GM12878 (cell line): ENCODE measurements at regions not wholly inside any gene's neighbourhood (a gene's known extent, or its start where the extent isn't known, plus 50 kb on each side); places are given as distances from the start of the nearest gene placed in this dataset.

ENCODE experiments used
- ATAC-seq: fragments of 200-7000 bp; cut with Tn5 transposase; 3 replicates; pipeline ENCODE4 v1.9.1; 2020; ENCODE audit warnings: mild to moderate bottlenecking, moderate library complexity
- BruUV-seq: library from RNA; stranded (reverse); fragments of 400-500 nt; replicated peaks from 2 replicates; lab custom pipeline; 2021; lab: Mats Ljungman, UMichigan
- CTCF ChIA-PET: fragments of 300-600 bp; sonication (Branson Sonifier 250); formaldehyde crosslinking; extraction: SDS; loops from one replicate; lab custom pipeline; 2021; ENCODE audit warnings: inconsistent platforms; lab: Yijun Ruan, JAX
- POLR2A ChIA-PET: fragments of 350-600 bp; formaldehyde crosslinking; extraction: SDS; loops from one replicate; lab custom pipeline; 2021; ENCODE audit warnings: inconsistent platforms; lab: Charles Lee
- RAD21 ChIA-PET: fragments of 300-600 bp; sonication (Branson Sonifier 250); formaldehyde crosslinking; loops from one replicate; lab custom pipeline; 2023; ENCODE audit warnings: antibody characterized with exemption; ENCODE audit not compliant: unreplicated experiment; lab: Charles Lee
- SMC1A ChIA-PET: fragments of 300-600 bp; sonication (Branson Sonifier 250); formaldehyde crosslinking; loops from one replicate; lab custom pipeline; 2023; ENCODE audit not compliant: unreplicated experiment, uncharacterized antibody; lab: Charles Lee
- DNase-seq: peaks from one replicate; pipeline ENCODE4 v3.0.0-alpha.2; 2011; ENCODE audit warnings: low read depth, low spot score
- FAIRE-seq: peaks from 3 replicates; lab custom pipeline; 2011; peaks lifted over from hg19 to GRCh38; lab: Jason Lieb, UNC
- H2AFZ ChIP-seq: 2 replicates; pipeline ENCODE4 v1.6.0; 2011; ENCODE audit warnings: low read depth, low read length, control low read depth; ENCODE audit not compliant: control insufficient read depth
- H3K27ac ChIP-seq: 2 replicates; pipeline ENCODE4 v1.5.1; 2011; ENCODE audit warnings: control low read depth; ENCODE audit not compliant: control insufficient read depth, insufficient read depth
- H3K27me3 ChIP-seq, 2 experiments: replicated peaks in 1 of 2; 2 replicates each; pipeline versions ENCODE4 v1.6.0 to v1.6.1; 2011; ENCODE audit warnings: low read length in 1 of 2; ENCODE audit not compliant: control insufficient read depth in 2 of 2, insufficient read depth in 2 of 2
- H3K36me3 ChIP-seq, 2 experiments: 2 replicates each; pipeline ENCODE4 v1.5.1; 2011; ENCODE audit warnings: low read length in 1 of 2; ENCODE audit not compliant: control insufficient read depth in 2 of 2, insufficient read depth in 2 of 2
- H3K4me1 ChIP-seq: 2 replicates; pipeline ENCODE4 v1.6.1; 2011; ENCODE audit warnings: mild to moderate bottlenecking, low read length, moderate library complexity, mixed read lengths; ENCODE audit not compliant: control insufficient read depth, insufficient read depth
- H3K4me2 ChIP-seq: 2 replicates; pipeline ENCODE4 v1.6.0; 2011; ENCODE audit warnings: control low read depth; ENCODE audit not compliant: control insufficient read depth, insufficient read depth
- H3K4me3 ChIP-seq: fragments of 200-600 bp; sonication (generic); 2 replicates; pipeline ENCODE4 v1.5.1; 2016
- H3K79me2 ChIP-seq: 2 replicates; pipeline ENCODE4 v1.6.0; 2011; ENCODE audit warnings: low read length; ENCODE audit not compliant: control insufficient read depth, insufficient read depth
- H3K9ac ChIP-seq: 2 replicates; pipeline ENCODE4 v1.8.0; 2011; ENCODE audit warnings: low read length, control low read depth, mixed read lengths; ENCODE audit not compliant: control insufficient read depth, insufficient read depth
- H3K9me3 ChIP-seq: replicated peaks from 3 replicates; pipeline ENCODE4 v1.5.1; 2011; ENCODE audit warnings: mild to moderate bottlenecking, low read length; ENCODE audit not compliant: control insufficient read depth, insufficient read depth
- H4K20me1 ChIP-seq: 2 replicates; pipeline ENCODE4 v1.6.0; 2011; ENCODE audit not compliant: control insufficient read depth, insufficient read depth
- CEBPB ChIP-seq, 2 experiments: fragments of 150-350 bp in 1 of 2; IDR thresholded peaks; 2 replicates each; pipeline ENCODE4 v1.6.1; 2012 to 2014; ENCODE audit warnings: low read depth in 2 of 2, low read length in 2 of 2, borderline replicate concordance in 1 of 2, inconsistent platforms in 1 of 2
- CHD2 ChIP-seq: IDR thresholded peaks from 2 replicates; pipeline ENCODE4 v1.6.1; 2011; ENCODE audit warnings: low read depth, low read length, improper control_type of control experiment, borderline replicate concordance
- ETV6 ChIP-seq, 2 experiments: fragments of 450-650 bp in 1 of 2; IDR thresholded peaks in 1 of 2; conservative IDR thresholded peaks in 1 of 2; 2 replicates each; pipeline ENCODE4 v1.6.1; 2014; ENCODE audit warnings: antibody characterized with exemption in 1 of 2, borderline replicate concordance in 1 of 2, low read depth in 1 of 2, mild to moderate bottlenecking in 1 of 2, moderate library complexity in 1 of 2
- IKZF1 ChIP-seq: fragments of 450-650 bp; conservative IDR thresholded peaks from 2 replicates; pipeline ENCODE4 v1.6.1; 2017; ENCODE audit warnings: antibody characterized with exemption, mild to moderate bottlenecking
- NFYB ChIP-seq: IDR thresholded peaks from 2 replicates; pipeline ENCODE4 v1.6.1; 2011; ENCODE audit warnings: low read depth, mild to moderate bottlenecking, low read length, improper control_type of control experiment, moderate library complexity; ENCODE audit not compliant: insufficient read depth
- NRF1 ChIP-seq: conservative IDR thresholded peaks from 2 replicates; pipeline ENCODE4 v1.6.1; 2011; ENCODE audit warnings: mild to moderate bottlenecking, low read depth, low read length, improper control_type of control experiment
- POLR2AphosphoS5 ChIP-seq: IDR thresholded peaks from 2 replicates; pipeline ENCODE4 v1.6.1; 2011; ENCODE audit warnings: mild to moderate bottlenecking, low read length, inconsistent platforms
- RAD51 ChIP-seq: fragments of 450-650 bp; IDR thresholded peaks from 2 replicates; pipeline ENCODE4 v1.6.1; 2016; ENCODE audit warnings: moderate library complexity, mild to moderate bottlenecking, inconsistent platforms
- SP1 ChIP-seq: IDR thresholded peaks from one replicate; pipeline ENCODE4 v1.6.1; 2011; ENCODE audit warnings: low read depth, low read length
- SREBF1 ChIP-seq: IDR thresholded peaks from 2 replicates; pipeline ENCODE4 v1.6.1; 2012; ENCODE audit warnings: mild to moderate bottlenecking, low read length
- TCF12 ChIP-seq: IDR thresholded peaks from 2 replicates; pipeline ENCODE4 v1.6.1; 2011; ENCODE audit warnings: low read depth, mild to moderate bottlenecking, low read length
- ZNF592 ChIP-seq: fragments of 450-650 bp; IDR thresholded peaks from 2 replicates; pipeline ENCODE4 v1.6.1; 2017; ENCODE audit warnings: mild to moderate bottlenecking, moderate library complexity
- ZNF622 ChIP-seq: fragments of 450-650 bp; IDR thresholded peaks from 2 replicates; pipeline ENCODE4 v1.6.1; 2017; ENCODE audit warnings: mild to moderate bottlenecking, inconsistent platforms
- ZZZ3 ChIP-seq: IDR thresholded peaks from 2 replicates; pipeline ENCODE4 v1.6.1; 2011; ENCODE audit warnings: low read depth; ENCODE audit not compliant: control insufficient read depth, insufficient read length
- WGBS: methylation state at CpG from one replicate; pipeline ENCODE4 v1.1.6; 2016; ENCODE audit warnings: low lambda C conversion rate; ENCODE audit not compliant: insufficient replicate concordance, insufficient coverage; ENCODE audit errors: missing lambda C conversion rate; 5-methylcytosine and 5-hydroxymethylcytosine counted together
- in situ Hi-C: fragments of 300-500 bp; cut with MboI; formaldehyde crosslinking; loops from 9 replicates; pipeline ENCODE4 v1.14.3; 2018; ENCODE audit warnings: mixed read lengths
- intact Hi-C: fragments of 100-400 bp; cut with micrococcal nuclease; formaldehyde crosslinking; loops from one replicate; pipeline ENCODE4 v1.14.2; 2022; ENCODE audit not compliant: unreplicated experiment
- TF ChIP-seq, protein P1 (sequence below): IDR thresholded peaks from 2 replicates; pipeline ENCODE4 v1.6.1; 2011; ENCODE audit warnings: mild to moderate bottlenecking, low read depth, low read length, moderate library complexity; ENCODE audit not compliant: insufficient replicate concordance
- TF ChIP-seq, protein P2 (sequence below): IDR thresholded peaks from 2 replicates; pipeline ENCODE4 v1.6.1; 2011; ENCODE audit warnings: low read depth, mild to moderate bottlenecking, low read length, moderate library complexity, borderline replicate concordance; ENCODE audit errors: extremely low read depth

DNA sequence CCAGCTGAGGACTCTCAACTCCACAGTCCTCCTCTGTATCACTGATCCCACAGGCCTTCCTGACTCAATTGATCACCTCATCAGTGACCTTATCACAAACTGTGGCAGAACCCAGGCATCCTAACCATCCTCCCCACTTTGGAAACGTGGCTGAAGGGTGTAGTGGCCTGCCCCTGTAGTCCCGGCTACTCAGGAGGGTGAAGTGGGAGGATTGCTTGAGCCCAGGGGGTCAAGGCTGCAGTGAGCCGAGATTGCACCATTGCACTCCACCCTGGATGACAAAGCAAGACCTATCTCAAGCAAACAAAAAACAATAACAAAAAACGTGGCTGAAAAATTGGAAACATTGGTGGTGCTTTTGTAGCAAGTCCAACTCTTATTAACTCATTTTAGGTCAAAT is 203.4 kb upstream of the ZNF217 start (continued):
- TF ChIP-seq CEBPB (IDR thresholded peaks at IDR 0.05; ENCODE audit: borderline replicate concordance in 1 of 2, low read depth in 2 of 2, low read length in 2 of 2): no peak
- no peak for TF ChIP-seq ZNF592
- TF ChIP-seq, protein P1, sequence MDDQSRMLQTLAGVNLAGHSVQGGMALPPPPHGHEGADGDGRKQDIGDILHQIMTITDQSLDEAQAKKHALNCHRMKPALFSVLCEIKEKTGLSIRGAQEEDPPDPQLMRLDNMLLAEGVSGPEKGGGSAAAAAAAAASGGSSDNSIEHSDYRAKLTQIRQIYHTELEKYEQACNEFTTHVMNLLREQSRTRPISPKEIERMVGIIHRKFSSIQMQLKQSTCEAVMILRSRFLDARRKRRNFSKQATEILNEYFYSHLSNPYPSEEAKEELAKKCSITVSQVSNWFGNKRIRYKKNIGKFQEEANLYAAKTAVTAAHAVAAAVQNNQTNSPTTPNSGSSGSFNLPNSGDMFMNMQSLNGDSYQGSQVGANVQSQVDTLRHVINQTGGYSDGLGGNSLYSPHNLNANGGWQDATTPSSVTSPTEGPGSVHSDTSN: no peak
- TF ChIP-seq RAD51: no peak
- TF ChIP-seq NFYB: no peak
- TF ChIP-seq SREBF1: no peak
- no peak for TF ChIP-seq ZNF622

- FAIRE-seq (no peak), DNase-seq (no peak)
- Histone ChIP-seq H3K4me2 (no peak overlapping the region), H3K79me2 (no peaks in the 10 kb centered on the region), H3K4me1 (no peaks in the 10 kb centered on the region), H3K27ac (no peak overlapping the region), H3K27me3 (no peaks in the 10 kb centered on the region), H2AFZ (no peak overlapping the region), H3K9me3 (no peaks in the 10 kb centered on the region)
- in situ Hi-C loops: no loop called here
- CTCF ChIA-PET: no interaction called here
- POLR2A ChIA-PET: no interaction called here
- no TSS peak for BruUV-seq
- TF ChIP-seq TCF12 (no peak), ZZZ3 (no peak), POLR2AphosphoS5 (no peak), SP1 (no peak), ETV6 (conservative IDR thresholded peaks at IDR 0.05 in 1 of 2, IDR thresholded peaks at IDR 0.05 in 1 of 2; ENCODE audit: borderline replicate concordance in 1 of 2, low read depth in 1 of 2) (peak in 1 of 2 experiments; percentile 68; a peak in 1 of 4 replicates), CHD2 (no peak), IKZF1 (no peak), NRF1 (no peak)
- TF ChIP-seq, protein P2, sequence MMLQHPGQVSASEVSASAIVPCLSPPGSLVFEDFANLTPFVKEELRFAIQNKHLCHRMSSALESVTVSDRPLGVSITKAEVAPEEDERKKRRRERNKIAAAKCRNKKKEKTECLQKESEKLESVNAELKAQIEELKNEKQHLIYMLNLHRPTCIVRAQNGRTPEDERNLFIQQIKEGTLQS: no peak
- TF ChIP-seq, all 136 proteins: peak for 1
- RAD21 ChIA-PET: no interaction called here
- Histone ChIP-seq H3K36me3 (no peaks in the 10 kb centered on the region), H4K20me1 (no peaks in the 10 kb centered on the region), H3K4me3 (no peak overlapping the region), H3K9ac (no peak overlapping the region)
- SMC1A ChIA-PET: interaction anchor here (2.5 kb wide), 1 partner anchor 14 kb away, joined by 6 read pairs; no protein-coding TSS in a partner anchor
- no peak for ATAC-seq
- intact Hi-C loops: no loop called here
- 100% methylated on average over 3 of the region's 3 CpGs for WGBS
These were observed 201.5 kb upstream of the ZNF217 start for GRCh38 chr20:53795170-53795569.
